BLaER1 (cell line): ENCODE measurements at regions not wholly inside any gene's neighbourhood (a gene's known extent, or its start where the extent isn't known, plus 50 kb on each side); places are given as distances from the start of the nearest gene placed in this dataset.

Experiments
- H3K27ac ChIP-seq: shearing (Covaris generic); formaldehyde crosslinking; 2 replicates; pipeline ENCODE4 v1.8.1; 2022
- H3K27me3 ChIP-seq: shearing (Covaris generic); formaldehyde crosslinking; 2 replicates; pipeline ENCODE4 v1.8.1; 2022
- H3K36me3 ChIP-seq: shearing (Covaris generic); formaldehyde crosslinking; 2 replicates; pipeline ENCODE4 v1.8.1; 2022
- H3K4me1 ChIP-seq: shearing (Covaris generic); formaldehyde crosslinking; 2 replicates; pipeline ENCODE4 v1.8.1; 2022
- H3K4me2 ChIP-seq: shearing (Covaris generic); formaldehyde crosslinking; 2 replicates; pipeline ENCODE4 v1.8.1; 2022
- H3K4me3 ChIP-seq: shearing (Covaris generic); formaldehyde crosslinking; 2 replicates; pipeline ENCODE4 v1.8.1; 2022
- H3K9ac ChIP-seq: shearing (Covaris generic); formaldehyde crosslinking; 2 replicates; pipeline ENCODE4 v1.8.1; 2022
- H3K9me3 ChIP-seq: shearing (Covaris generic); formaldehyde crosslinking; 2 replicates; pipeline ENCODE4 v1.8.1; 2022
- H4K20me1 ChIP-seq: shearing (Covaris generic); formaldehyde crosslinking; 2 replicates; pipeline ENCODE4 v1.8.1; 2022
- Cebpa-rat ChIP-seq: shearing (Covaris generic); IDR thresholded peaks from 2 replicates; pipeline ENCODE4 v1.8.1; 2022

GRCh38 chr7:25963733-25964132 is 188.3 kb upstream of the NFE2L3 start:
- no peak for TF ChIP-seq Cebpa-rat

GRCh38 chr7:25964483-25964991 is 187.5 kb upstream of the NFE2L3 start:
- no peak for TF ChIP-seq Cebpa-rat
- no peak overlapping the region for H3K4me3 ChIP-seq

More at GRCh38 chr7:25963733-25964132, 188.3 kb upstream of the NFE2L3 start:
- Histone ChIP-seq H3K36me3 (no peaks in the 10 kb centered on the region), H3K4me3 (no peak overlapping the region), H3K9me3 (no peaks in the 10 kb centered on the region), H3K27ac (no peak overlapping the region), H4K20me1 (no peaks in the 10 kb centered on the region), H3K27me3 (no peaks in the 10 kb centered on the region), H3K4me2 (peak overlapping the region; percentile 47), H3K9ac (no peak overlapping the region), H3K4me1 (peaks cover 52% of the 10 kb centered on the region)

GRCh38 chr7:25965405-25966123 is 186.4 kb upstream of the NFE2L3 start:
- peak overlapping the region; percentile 47 for H3K4me2 ChIP-seq
- no peak overlapping the region for H3K4me3 ChIP-seq
- no peaks in the 10 kb centered on the region for H4K20me1 ChIP-seq
- H3K9ac ChIP-seq = no peak overlapping the region
- no peaks in the 10 kb centered on the region for H3K9me3 ChIP-seq
- no peaks in the 10 kb centered on the region for H3K27me3 ChIP-seq
- H3K27ac ChIP-seq = no peak overlapping the region
- H3K4me1 ChIP-seq = peaks cover 49% of the 10 kb centered on the region
- no peaks in the 10 kb centered on the region for H3K36me3 ChIP-seq
- no peak for TF ChIP-seq Cebpa-rat

More at GRCh38 chr7:25964483-25964991, 187.5 kb upstream of the NFE2L3 start:
- Histone ChIP-seq H4K20me1 (no peaks in the 10 kb centered on the region), H3K27me3 (no peaks in the 10 kb centered on the region), H3K27ac (no peak overlapping the region), H3K4me1 (peaks cover 49% of the 10 kb centered on the region), H3K4me2 (peak overlapping the region; percentile 47), H3K36me3 (no peaks in the 10 kb centered on the region), H3K9me3 (no peaks in the 10 kb centered on the region), H3K9ac (no peak overlapping the region)

- H3K36me3 ChIP-seq = no peaks in the 10 kb centered on the region
- no peak overlapping the region for H3K27ac ChIP-seq
- no peak overlapping the region; the same call in 1 of the 2 replicates for H3K4me2 ChIP-seq
- H3K4me3 ChIP-seq = no peak overlapping the region
- no peaks in the 10 kb centered on the region for H3K9me3 ChIP-seq
- no peak for TF ChIP-seq Cebpa-rat
- H3K27me3 ChIP-seq = no peaks in the 10 kb centered on the region
- no peak overlapping the region for H3K9ac ChIP-seq
- H3K4me1 ChIP-seq = peaks cover 49% of the 10 kb centered on the region
- H4K20me1 ChIP-seq = no peaks in the 10 kb centered on the region
Measured at GRCh38 chr7:25966469-25966868, 185.5 kb upstream of the NFE2L3 start.

- Histone ChIP-seq H3K9ac (no peak overlapping the region), H3K27me3 (no peaks in the 10 kb centered on the region), H3K9me3 (no peaks in the 10 kb centered on the region), H3K4me1 (peaks cover 49% of the 10 kb centered on the region), H4K20me1 (no peaks in the 10 kb centered on the region), H3K36me3 (no peaks in the 10 kb centered on the region), H3K27ac (no peak overlapping the region), H3K4me2 (peak overlapping the region; percentile 13), H3K4me3 (no peak overlapping the region)
- TF ChIP-seq Cebpa-rat = no peak
Measured at GRCh38 chr7:25967278-25968204, 184.5 kb upstream of the NFE2L3 start.

- Histone ChIP-seq H3K4me1 (peaks cover 41% of the 10 kb centered on the region), H3K9ac (no peak overlapping the region), H3K27ac (no peak overlapping the region), H3K9me3 (no peaks in the 10 kb centered on the region), H3K4me2 (peak overlapping the region; percentile 13), H3K4me3 (no peak overlapping the region), H4K20me1 (no peaks in the 10 kb centered on the region), H3K27me3 (no peaks in the 10 kb centered on the region), H3K36me3 (no peaks in the 10 kb centered on the region)
- no peak for TF ChIP-seq Cebpa-rat
Measured at GRCh38 chr7:25968205-25968993, 183.6 kb upstream of the NFE2L3 start.

- no peak overlapping the region for H3K9ac ChIP-seq
Measured at GRCh38 chr7:25970356-25970755, 181.6 kb upstream of the NFE2L3 start.

GRCh38 chr7:25970911-25971310 is 181.1 kb upstream of the NFE2L3 start:
- Histone ChIP-seq H3K27ac (no peak overlapping the region), H3K4me2 (no peak overlapping the region), H4K20me1 (no peaks in the 10 kb centered on the region), H3K27me3 (no peaks in the 10 kb centered on the region), H3K9me3 (no peaks in the 10 kb centered on the region), H3K36me3 (no peaks in the 10 kb centered on the region), H3K4me3 (no peak overlapping the region), H3K4me1 (peaks cover 20% of the 10 kb centered on the region), H3K9ac (no peak overlapping the region)
- TF ChIP-seq Cebpa-rat = no peak

More at GRCh38 chr7:25970356-25970755, 181.6 kb upstream of the NFE2L3 start:
- no peak overlapping the region for H3K4me3 ChIP-seq
- H3K9me3 ChIP-seq = no peaks in the 10 kb centered on the region
- H4K20me1 ChIP-seq = no peaks in the 10 kb centered on the region
- H3K27ac ChIP-seq = no peak overlapping the region
- peaks cover 22% of the 10 kb centered on the region for H3K4me1 ChIP-seq
- TF ChIP-seq Cebpa-rat = no peak
- H3K4me2 ChIP-seq = no peak overlapping the region
- H3K27me3 ChIP-seq = no peaks in the 10 kb centered on the region
- H3K36me3 ChIP-seq = no peaks in the 10 kb centered on the region

GRCh38 chr7:25976630-25977029 is 175.4 kb upstream of the NFE2L3 start:
- H3K27ac ChIP-seq = no peak overlapping the region
- TF ChIP-seq Cebpa-rat = no peak
- H3K4me1 ChIP-seq = no peaks in the 10 kb centered on the region; the same call in 1 of the 2 replicates
- H3K4me3 ChIP-seq = no peak overlapping the region
- no peaks in the 10 kb centered on the region for H4K20me1 ChIP-seq
- H3K9ac ChIP-seq = no peak overlapping the region
- H3K27me3 ChIP-seq = no peaks in the 10 kb centered on the region
- H3K4me2 ChIP-seq = no peak overlapping the region
- no peaks in the 10 kb centered on the region for H3K36me3 ChIP-seq
- H3K9me3 ChIP-seq = peaks cover 13% of the 10 kb centered on the region
